ENCODE measurements at regions not wholly inside any gene's neighbourhood (a gene's known extent, or its start where the extent isn't known, plus 50 kb on each side); places are given as distances from the start of the nearest gene placed in this dataset.

DNA sequence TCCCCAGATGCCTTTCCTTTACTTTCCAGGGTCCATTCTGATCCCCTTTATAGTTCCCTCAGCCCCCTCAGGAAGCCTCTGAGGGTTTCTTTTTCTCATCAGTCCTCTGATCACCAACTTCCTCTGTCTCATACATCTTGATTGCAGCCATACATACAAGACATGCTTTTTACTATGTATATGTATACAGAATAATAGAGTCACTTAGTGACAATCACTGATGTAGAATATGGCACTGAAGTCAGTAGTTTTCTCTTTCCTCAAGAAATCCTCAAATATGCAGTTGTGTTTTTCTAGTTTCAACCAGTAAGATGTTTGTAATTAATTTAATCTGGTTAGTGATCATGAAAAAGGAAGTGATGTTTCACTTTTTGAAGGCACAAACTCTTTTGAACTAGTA is 364.1 kb downstream of the MAN2A1 start:
- H3K27ac Mint-ChIP-seq, result no peak overlapping the region
- H3K36me3 Mint-ChIP-seq, result no peaks in the 10 kb centered on the region
- no peaks in the 10 kb centered on the region for H3K27me3 Mint-ChIP-seq
- ATAC-seq, result no peak
- H3K4me1 Mint-ChIP-seq, result peaks cover 13% of the 10 kb centered on the region
- no peak overlapping the region for H3K4me3 Mint-ChIP-seq
- H3K9me3 Mint-ChIP-seq, result no peaks in the 10 kb centered on the region

DNA sequence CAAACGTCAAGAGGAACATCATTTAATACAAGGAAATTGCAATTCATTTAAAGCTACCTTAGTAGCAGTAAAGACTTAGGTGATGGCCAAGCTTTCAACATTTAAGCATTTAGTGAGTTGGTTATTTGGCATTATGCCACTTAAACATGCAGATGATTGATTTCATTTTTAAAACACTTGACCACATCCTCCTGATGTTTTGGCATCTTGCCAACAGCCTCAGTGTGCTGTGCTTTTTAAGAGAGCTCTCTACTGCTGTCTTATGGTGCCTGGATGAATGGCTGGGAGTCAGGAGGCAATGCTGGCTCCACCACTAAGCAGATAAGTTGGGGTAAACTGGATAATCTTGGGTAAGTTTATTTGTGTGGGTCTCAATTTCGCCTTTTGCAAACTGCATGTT is 364.5 kb downstream of the MAN2A1 start:
- no peaks in the 10 kb centered on the region for H3K27me3 Mint-ChIP-seq
- H3K4me1 Mint-ChIP-seq, result peaks cover 13% of the 10 kb centered on the region
- no peaks in the 10 kb centered on the region for H3K36me3 Mint-ChIP-seq
- no peak overlapping the region for H3K27ac Mint-ChIP-seq
- H3K4me3 Mint-ChIP-seq, result no peak overlapping the region
- ATAC-seq, result peak; percentile 57
- H3K9me3 Mint-ChIP-seq, result no peaks in the 10 kb centered on the region

DNA sequence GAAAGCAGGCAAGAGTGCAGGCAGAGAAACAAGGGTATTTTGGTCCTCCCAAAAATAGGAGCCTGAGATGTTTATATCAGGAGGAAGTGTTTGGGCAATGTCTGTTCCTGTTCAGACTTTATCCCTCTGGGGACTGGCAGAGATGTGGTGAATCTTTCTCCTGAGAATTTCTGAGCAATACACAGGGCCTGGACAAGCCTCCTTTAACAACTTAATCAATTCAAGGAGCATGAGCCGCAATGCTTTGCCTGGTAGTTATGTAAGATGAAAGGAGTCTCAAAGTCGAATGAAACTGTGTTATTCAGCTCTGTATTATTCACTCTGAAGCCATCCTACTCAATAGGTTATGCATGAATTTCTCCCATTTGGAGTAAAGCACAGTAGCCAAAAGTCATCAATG is 365.6 kb downstream of the MAN2A1 start:
- H3K4me3 Mint-ChIP-seq, result no peak overlapping the region
- H3K9me3 Mint-ChIP-seq, result no peaks in the 10 kb centered on the region

GRCh38 chr5:110056580-110057114 is 366.9 kb downstream of the MAN2A1 start:
- no peaks in the 10 kb centered on the region for H3K36me3 Mint-ChIP-seq
- ATAC-seq, result no peak
- H3K4me3 Mint-ChIP-seq, result no peak overlapping the region
- H3K9me3 Mint-ChIP-seq, result no peaks in the 10 kb centered on the region
- H3K27ac Mint-ChIP-seq, result no peak overlapping the region
- H3K27me3 Mint-ChIP-seq, result no peaks in the 10 kb centered on the region
- peaks cover 13% of the 10 kb centered on the region for H3K4me1 Mint-ChIP-seq

More for the DNA sequence above, 365.6 kb downstream of the MAN2A1 start:
- Mint-ChIP-seq H3K27me3 (no peaks in the 10 kb centered on the region), H3K4me1 (peaks cover 13% of the 10 kb centered on the region), H3K36me3 (no peaks in the 10 kb centered on the region), H3K27ac (no peak overlapping the region)
- ATAC-seq, result no peak

DNA sequence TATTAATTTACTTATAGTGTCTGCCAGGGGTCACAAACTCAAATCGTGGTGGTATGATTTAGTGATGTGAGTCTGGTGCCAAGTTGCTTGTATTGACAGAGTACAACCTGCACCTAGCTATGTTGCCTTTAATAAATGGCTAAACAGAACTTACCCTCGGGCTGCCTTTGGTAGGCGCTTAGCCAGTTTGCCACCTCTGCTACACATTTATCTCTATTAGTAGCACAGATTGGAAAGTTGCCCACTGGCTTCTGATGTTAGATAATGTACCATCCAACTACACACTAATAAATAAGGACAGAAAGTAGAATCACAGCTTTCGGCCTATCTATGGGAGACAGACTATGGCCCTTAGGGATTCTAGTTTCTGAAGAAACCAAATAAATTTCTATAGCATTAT is 368.4 kb downstream of the MAN2A1 start:
- Mint-ChIP-seq H3K4me1 (peaks cover 13% of the 10 kb centered on the region), H3K36me3 (no peaks in the 10 kb centered on the region), H3K27ac (no peak overlapping the region), H3K27me3 (no peaks in the 10 kb centered on the region), H3K4me3 (no peak overlapping the region), H3K9me3 (no peaks in the 10 kb centered on the region)
- ATAC-seq, result no peak

DNA sequence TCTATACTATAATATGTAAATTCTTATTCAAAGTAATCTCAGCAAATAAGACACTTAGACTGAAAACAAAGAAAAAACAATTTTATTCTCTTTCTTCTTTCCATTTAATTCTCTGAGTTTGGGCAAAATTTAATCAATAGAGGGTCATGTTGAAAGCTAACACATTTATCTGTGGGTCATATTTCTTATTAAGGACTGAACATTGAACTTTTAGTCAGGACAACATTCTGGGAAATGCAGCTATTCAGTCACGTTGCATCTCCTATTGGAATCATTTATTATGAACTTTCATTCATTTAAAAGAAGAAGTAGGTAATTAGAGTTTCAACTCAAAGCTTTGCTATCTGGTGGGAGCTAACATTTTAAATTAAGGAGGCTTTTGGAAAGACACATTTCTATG is 372.5 kb downstream of the MAN2A1 start:
- no peak overlapping the region for H3K27ac Mint-ChIP-seq

GRCh38 chr5:110063640-110064602 is 374.2 kb downstream of the MAN2A1 start:
- no peaks in the 10 kb centered on the region for H3K9me3 Mint-ChIP-seq
- H3K4me3 Mint-ChIP-seq, result no peak overlapping the region
- no peaks in the 10 kb centered on the region for H3K36me3 Mint-ChIP-seq
- ATAC-seq, result no peak
- peaks cover 6% of the 10 kb centered on the region for H3K4me1 Mint-ChIP-seq
- no peak overlapping the region for H3K27ac Mint-ChIP-seq
- no peaks in the 10 kb centered on the region for H3K27me3 Mint-ChIP-seq

More for the DNA sequence above, 372.5 kb downstream of the MAN2A1 start:
- H3K27me3 Mint-ChIP-seq, result no peaks in the 10 kb centered on the region
- H3K4me1 Mint-ChIP-seq, result peaks cover 6% of the 10 kb centered on the region
- no peak overlapping the region for H3K4me3 Mint-ChIP-seq
- H3K36me3 Mint-ChIP-seq, result no peaks in the 10 kb centered on the region
- ATAC-seq, result no peak
- no peaks in the 10 kb centered on the region for H3K9me3 Mint-ChIP-seq

DNA sequence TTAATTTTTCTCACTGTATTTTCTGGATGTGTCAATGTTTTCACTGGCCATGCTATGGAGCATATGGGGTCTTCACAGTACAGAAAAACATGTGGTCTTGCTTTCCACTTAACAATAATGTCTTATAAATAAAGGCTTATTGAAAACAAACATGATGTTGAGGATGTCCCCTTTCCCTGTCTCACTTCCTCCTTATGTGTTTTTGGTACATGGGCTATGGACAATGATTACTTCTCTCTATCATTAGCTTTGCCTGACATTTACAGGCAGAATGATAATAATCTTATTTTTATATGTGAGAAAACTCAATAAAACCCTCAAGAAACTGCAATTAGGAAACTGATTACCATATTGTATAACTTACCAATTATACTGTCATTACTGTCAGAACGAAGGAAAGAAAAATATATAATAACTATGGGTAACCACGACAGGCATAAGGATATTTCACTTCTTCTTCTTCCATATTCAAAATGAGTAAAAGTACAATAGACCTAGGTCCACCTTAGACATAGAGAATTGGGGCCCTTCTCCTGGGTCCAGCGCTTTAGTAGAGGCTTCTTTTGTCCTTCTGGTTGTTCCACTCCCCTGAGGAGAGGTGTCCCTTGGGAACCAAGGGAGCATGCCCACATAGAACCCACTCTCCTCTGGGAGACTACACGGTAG is 375.0 kb downstream of the MAN2A1 start:
- Mint-ChIP-seq H3K9me3 (no peaks in the 10 kb centered on the region), H3K4me1 (peaks cover 6% of the 10 kb centered on the region), H3K36me3 (no peaks in the 10 kb centered on the region), H3K27me3 (no peaks in the 10 kb centered on the region), H3K4me3 (no peak overlapping the region), H3K27ac (no peak overlapping the region)
- peak; percentile 31 for ATAC-seq

GRCh38 chr5:110070836-110071235 is 381.1 kb downstream of the MAN2A1 start:
- no peaks in the 10 kb centered on the region for H3K36me3 Mint-ChIP-seq
- H3K4me3 Mint-ChIP-seq, result no peak overlapping the region
- no peak overlapping the region for H3K27ac Mint-ChIP-seq
- no peaks in the 10 kb centered on the region for H3K27me3 Mint-ChIP-seq
- no peak for ATAC-seq
- no peaks in the 10 kb centered on the region for H3K9me3 Mint-ChIP-seq
- no peaks in the 10 kb centered on the region for H3K4me1 Mint-ChIP-seq

GRCh38 chr5:110072651-110073050 is 382.9 kb downstream of the MAN2A1 start:
- H3K4me3 Mint-ChIP-seq, result no peak overlapping the region
- no peaks in the 10 kb centered on the region for H3K9me3 Mint-ChIP-seq
- peaks cover 8% of the 10 kb centered on the region for H3K27me3 Mint-ChIP-seq
- ATAC-seq, result no peak
- H3K4me1 Mint-ChIP-seq, result no peaks in the 10 kb centered on the region
- H3K27ac Mint-ChIP-seq, result no peak overlapping the region
- no peaks in the 10 kb centered on the region for H3K36me3 Mint-ChIP-seq

- ATAC-seq, result no peak
- Mint-ChIP-seq H3K4me3 (no peak overlapping the region), H3K4me1 (no peaks in the 10 kb centered on the region), H3K27ac (no peak overlapping the region), H3K9me3 (no peaks in the 10 kb centered on the region), H3K27me3 (peaks cover 8% of the 10 kb centered on the region), H3K36me3 (no peaks in the 10 kb centered on the region)
These were observed 383.8 kb downstream of the MAN2A1 start for GRCh38 chr5:110073534-110073933.

GRCh38 chr5:110075656-110076055 is 385.9 kb downstream of the MAN2A1 start:
- Mint-ChIP-seq H3K36me3 (no peaks in the 10 kb centered on the region), H3K27ac (no peak overlapping the region)

DNA sequence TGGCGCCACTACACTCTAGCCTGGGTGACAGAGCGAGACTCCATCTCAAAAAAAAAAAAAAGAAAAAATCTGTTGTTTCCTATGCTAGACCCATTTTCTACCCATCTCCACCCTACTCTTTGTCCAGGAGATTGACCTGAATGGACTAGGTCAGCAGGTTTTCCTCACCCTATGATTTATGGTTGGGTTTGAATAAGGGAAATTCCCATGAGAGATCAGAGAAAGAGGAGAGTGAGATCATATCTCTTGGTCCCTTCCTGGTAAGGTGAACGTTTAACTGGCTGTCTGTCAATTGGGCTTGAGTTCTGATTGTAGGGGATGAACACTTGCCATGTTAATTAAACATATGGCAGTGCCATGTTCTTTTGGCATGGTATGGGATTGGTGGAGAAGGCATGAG is 387.4 kb downstream of the MAN2A1 start:
- no peak for ATAC-seq
- H3K9me3 Mint-ChIP-seq, result no peaks in the 10 kb centered on the region
- H3K27me3 Mint-ChIP-seq, result peaks cover 8% of the 10 kb centered on the region
- H3K36me3 Mint-ChIP-seq, result no peaks in the 10 kb centered on the region
- no peak overlapping the region for H3K27ac Mint-ChIP-seq
- no peaks in the 10 kb centered on the region for H3K4me1 Mint-ChIP-seq
- H3K4me3 Mint-ChIP-seq, result no peak overlapping the region

More at GRCh38 chr5:110075656-110076055, 385.9 kb downstream of the MAN2A1 start:
- Mint-ChIP-seq H3K4me1 (no peaks in the 10 kb centered on the region), H3K27me3 (peaks cover 8% of the 10 kb centered on the region), H3K4me3 (no peak overlapping the region), H3K9me3 (no peaks in the 10 kb centered on the region)
- ATAC-seq, result no peak

DNA sequence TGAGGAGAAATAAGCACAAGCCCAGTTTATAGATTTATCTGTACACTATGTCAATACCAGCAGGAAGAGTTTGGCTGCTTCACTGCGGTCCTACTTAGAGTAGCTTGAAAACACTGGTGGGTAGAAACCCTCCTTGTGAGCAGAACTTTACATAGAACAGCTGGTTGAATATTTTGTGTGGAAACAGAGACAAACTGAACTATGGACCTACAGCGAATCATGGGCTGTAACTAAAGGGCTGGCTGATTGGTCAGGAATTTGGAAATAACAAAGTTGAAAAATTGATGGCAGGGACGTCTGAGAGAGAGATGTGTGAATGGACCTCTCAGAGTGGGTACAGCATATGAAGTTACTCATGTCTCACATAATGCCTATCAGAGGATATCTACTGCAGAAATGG is 392.5 kb downstream of the MAN2A1 start:
- no peaks in the 10 kb centered on the region for H3K36me3 Mint-ChIP-seq
- no peak overlapping the region for H3K27ac Mint-ChIP-seq
- H3K4me3 Mint-ChIP-seq, result no peak overlapping the region
- H3K27me3 Mint-ChIP-seq, result peaks cover 2% of the 10 kb centered on the region
- H3K9me3 Mint-ChIP-seq, result no peaks in the 10 kb centered on the region
- no peak for ATAC-seq
- H3K4me1 Mint-ChIP-seq, result no peaks in the 10 kb centered on the region

- Mint-ChIP-seq H3K27ac (no peak overlapping the region), H3K36me3 (no peaks in the 10 kb centered on the region), H3K4me3 (no peak overlapping the region), H3K4me1 (no peaks in the 10 kb centered on the region), H3K27me3 (no peaks in the 10 kb centered on the region), H3K9me3 (no peaks in the 10 kb centered on the region)
- ATAC-seq, result no peak
These were observed 393.1 kb downstream of the MAN2A1 start for GRCh38 chr5:110082863-110083262.
